Heart right ventricle (tissue), 16 donors: ENCODE measurements at regions not wholly inside any gene's neighbourhood (a gene's known extent, or its start where the extent isn't known, plus 50 kb on each side); places are given as distances from the start of the nearest gene placed in this dataset.

Experiments used
- ATAC-seq, 8 donors: fragments of 200-7000 bp; cut with Tn5 transposase; one replicate each; pipeline ENCODE4 v1.9.1; 2020; ENCODE audit warnings: mild to moderate bottlenecking in 8 of 8, moderate library complexity in 8 of 8, moderate number of reproducible peaks in 1 of 8
- DNase-seq, 2 donors: peaks; one replicate each; pipeline ENCODE4 v3.0.0-alpha.2; 2020
- H3K27ac ChIP-seq, 10 donors: fragments of 200-600 bp; sonication (generic) in 2 of 10; one replicate each; pipeline versions ENCODE4 v1.5.0 to v1.8.0; 2020 to 2022; ENCODE audit warnings: mild to moderate bottlenecking in 3 of 10
- H3K27me3 ChIP-seq, 7 donors: fragments of 200-600 bp; one replicate each; pipeline ENCODE4 v1.8.0; 2021 to 2022; ENCODE audit warnings: mild to moderate bottlenecking in 2 of 7
- H3K36me3 ChIP-seq, 9 donors: fragments of 200-600 bp; sonication (generic) in 1 of 9; one replicate each; pipeline versions ENCODE4 v1.5.0 to v1.8.0; 2020 to 2022; ENCODE audit warnings: mild to moderate bottlenecking in 2 of 9
- H3K4me1 ChIP-seq, 9 donors: fragments of 200-600 bp; sonication (generic) in 1 of 9; one replicate each; pipeline versions ENCODE4 v1.5.0 to v1.8.0; 2020 to 2022; ENCODE audit warnings: mild to moderate bottlenecking in 4 of 9
- H3K4me3 ChIP-seq, 10 donors: fragments of 200-600 bp; sonication (generic) in 2 of 10; one replicate each; pipeline versions ENCODE4 v1.5.0 to v1.8.0; 2020 to 2022; ENCODE audit warnings: mild to moderate bottlenecking in 7 of 10, moderate library complexity in 2 of 10
- H3K9me3 ChIP-seq, 11 donors: fragments of 200-600 bp in 10 of 11; sonication (generic) in 2 of 11; one replicate each; pipeline versions ENCODE4 v1.5.0 to v1.8.0; 2013 to 2022; ENCODE audit warnings: mild to moderate bottlenecking in 2 of 11, control low read depth in 1 of 11, moderate library complexity in 1 of 11
- CTCF ChIP-seq, 9 donors: fragments of 200-600 bp; sonication (generic) in 2 of 9; IDR thresholded peaks; one replicate each; pipeline versions ENCODE4 v1.5.0 to v1.8.0; 2021 to 2022; ENCODE audit warnings: antibody characterized with exemption in 9 of 9, mild to moderate bottlenecking in 5 of 9, moderate library complexity in 1 of 9
- WGBS, 2 donors: extraction: QIAGEN DNeasy Blood & Tissue Kit; methylation state at CpG; one replicate each; pipeline ENCODE4 v1.1.7; 2013; ENCODE audit warnings: inconsistent platforms in 1 of 2; 5-methylcytosine and 5-hydroxymethylcytosine counted together
- intact Hi-C, 10 donors: fragments of 100-400 bp; cut with DNase I; formaldehyde crosslinking; loops; one replicate each; pipeline versions ENCODE4 v1.11.1 to v1.14.2; 2022
- donor health status: Arrhythmogenic right ventricular cardiomyopathy.
- donor health status: ischemic (EF 13 %, LVEDD 7.1; RV severe dilation, severe dysfunction).
- donor health status: healthy with polysubstance abuse.
- donor health status: DM: no; HTN: yes; CAD: no.
- donor health status: DM: no; HTN: no; CAD: no.
- donor health status: ischemic (EF 25% LVEDD 6.9; RV normal size, moderate dysfunction).
- donor health status: ischemic (EF 25% LVEDD 5.7; RV mildly dilated, moderate dysfunction).
- donor health status: healthy.
- donor health status: DM: yes; HTN: yes; CAD: no.
- donor health status: Ischemic cardiomyopathy.
- donor health status: ischemic (EF 35%, LVEDD 5.7; RV mildly dilated, moderate dysfunction).
- donor health status: nonischemic (EF 11% LVEDD 7.7; RV severe dilation, severe dysfunction).
- donor health status: DM: yes; HTN: yes; CAD: no.
- donor health status: PGD.
- donor health status: ischemic (EF 29% LVEDD 5.4; RV normal size, mild dysfunction).
- donor health status: nonischemic (EF 23%, LVEDD 6.1; RV moderate dilation, normal function).

GRCh38 chr1:199264283-199264682 lies 625.4 kb downstream of the PTPRC start:
- TF ChIP-seq CTCF (IDR thresholded peaks at IDR 0.05) = no peak
- no peak for DNase-seq
- Histone ChIP-seq H3K27me3 (no peaks in the 10 kb centered on the region), H3K36me3 (no peaks in the 10 kb centered on the region), H3K4me3 (no peak overlapping the region), H3K9me3 (no peaks in the 10 kb centered on the region), H3K27ac (no peak overlapping the region), H3K4me1 (no peaks in the 10 kb centered on the region)
- ATAC-seq = no peak
- intact Hi-C loops = no loop called here
- WGBS, 2 donors = 93 to 98% methylated on average over 2 of the region's 2 CpGs

GRCh38 chr1:199264911-199265310 lies 626.1 kb downstream of the PTPRC start:
- Histone ChIP-seq H3K27me3 (no peaks in the 10 kb centered on the region), H3K27ac (no peak overlapping the region), H3K4me3 (no peak overlapping the region), H3K36me3 (no peaks in the 10 kb centered on the region), H3K9me3 (no peaks in the 10 kb centered on the region), H3K4me1 (no peaks in the 10 kb centered on the region)
- no peak for TF ChIP-seq CTCF (IDR thresholded peaks at IDR 0.05)
- intact Hi-C loops = no loop called here
- no peak for ATAC-seq
- WGBS, 2 donors = 53 to 60% methylated on average over 1 of the region's 1 CpG
- no peak for DNase-seq

GRCh38 chr1:199265319-199265718 lies 626.5 kb downstream of the PTPRC start:
- H3K36me3 ChIP-seq = no peaks in the 10 kb centered on the region

GRCh38 chr1:199269241-199269640 lies 630.4 kb downstream of the PTPRC start:
- no peak for DNase-seq
- intact Hi-C loops = no loop called here
- no peaks in the 10 kb centered on the region for H3K36me3 ChIP-seq
- no peak overlapping the region for H3K4me3 ChIP-seq
- H3K9me3 ChIP-seq = no peaks in the 10 kb centered on the region
- TF ChIP-seq CTCF (IDR thresholded peaks at IDR 0.05) = no peak
- WGBS, 2 donors = 73 to 76% methylated on average over 3 of the region's 3 CpGs
- H3K27ac ChIP-seq = no peak overlapping the region
- no peak for ATAC-seq
- H3K4me1 ChIP-seq = peaks cover 0 to 20% (median 9%) of the 10 kb centered on the region in 9 donors
- no peaks in the 10 kb centered on the region for H3K27me3 ChIP-seq

More at GRCh38 chr1:199265319-199265718, 626.5 kb downstream of the PTPRC start:
- Histone ChIP-seq H3K27ac (no peak overlapping the region), H3K4me3 (no peak overlapping the region), H3K4me1 (no peaks in the 10 kb centered on the region), H3K9me3 (no peaks in the 10 kb centered on the region), H3K27me3 (no peaks in the 10 kb centered on the region)
- 79 to 80% methylated on average over 3 of the region's 3 CpGs for WGBS, 2 donors
- TF ChIP-seq CTCF (IDR thresholded peaks at IDR 0.05) = no peak
- ATAC-seq (no peak), DNase-seq (no peak)
- intact Hi-C loops = no loop called here

- no peaks in the 10 kb centered on the region for H3K36me3 ChIP-seq
- H3K4me1 ChIP-seq = peaks cover 0 to 20% (median 9%) of the 10 kb centered on the region in 9 donors
- intact Hi-C loops = no loop called here
- H3K9me3 ChIP-seq = no peaks in the 10 kb centered on the region
- TF ChIP-seq CTCF (IDR thresholded peaks at IDR 0.05) = no peak
- no peaks in the 10 kb centered on the region for H3K27me3 ChIP-seq
- DNase-seq (no peak), ATAC-seq (no peak)
- H3K4me3 ChIP-seq = no peak overlapping the region
- WGBS, 2 donors = 59% methylated on average over 3 of the region's 3 CpGs
- H3K27ac ChIP-seq = no peak overlapping the region
Observed at GRCh38 chr1:199272139-199272544, 633.3 kb downstream of the PTPRC start.
